GM12864 (cell line): ENCODE measurements at regions not wholly inside any gene's neighbourhood (a gene's known extent, or its start where the extent isn't known, plus 50 kb on each side); places are given as distances from the start of the nearest gene placed in this dataset.

Source experiments
- DNase-seq: peaks from one replicate; pipeline ENCODE4 v3.0.0-alpha.2; 2011; ENCODE audit warnings: low read depth
- H3K4me3 ChIP-seq: 2 replicates; pipeline ENCODE4 v1.5.1; 2011; ENCODE audit warnings: mild to moderate bottlenecking, low read depth, low read length, control low read depth
- CTCF ChIP-seq: IDR thresholded peaks from 2 replicates; pipeline ENCODE4 v1.5.1; 2011; ENCODE audit warnings: low read depth, mild to moderate bottlenecking, moderate library complexity, low read length, control low read depth, inconsistent platforms; ENCODE audit errors: missing control alignments

GRCh38 chr7:19202599-19202998 lies 57.4 kb upstream of the FERD3L start:
- DNase-seq: no peak
- no peak for TF ChIP-seq CTCF
- H3K4me3 ChIP-seq: no peak overlapping the region
